K562 (cell line): ENCODE measurements at regions not wholly inside any gene's neighbourhood (a gene's known extent, or its start where the extent isn't known, plus 50 kb on each side); places are given as distances from the start of the nearest gene placed in this dataset.

ENCODE experiments used
- E2F3 ChIP-seq: fragments of 250-450 bp; sonication (Bioruptor Pico); IDR thresholded peaks from 2 replicates; pipeline ENCODE4 v1.4.0; 2020; ENCODE audit warnings: mild to moderate bottlenecking
- HINFP ChIP-seq: fragments of 450-650 bp; conservative IDR thresholded peaks from 2 replicates; pipeline ENCODE4 v1.6.1; 2016; ENCODE audit warnings: missing genetic modification characterization, low read depth, mild to moderate bottlenecking, control low read depth, missing compliant biosample characterization
- MYBL2 ChIP-seq, 2 experiments: fragments of 450-650 bp in 1 of 2; sonication (generic) in 1 of 2; formaldehyde crosslinking in 1 of 2; IDR thresholded peaks; 2 replicates each; pipeline versions ENCODE4 v1.6.1 to v1.8.1; 2017 to 2022; ENCODE audit warnings: borderline replicate concordance in 1 of 2, inconsistent platforms in 1 of 2, low read depth in 1 of 2, mild to moderate bottlenecking in 1 of 2, missing genetic modification reagents in 1 of 2, moderate library complexity in 1 of 2
- NELFE ChIP-seq: IDR thresholded peaks from 2 replicates; pipeline ENCODE4 v1.6.1; 2011; ENCODE audit warnings: mild to moderate bottlenecking; ENCODE audit not compliant: insufficient read depth, insufficient read length
- SIN3A ChIP-seq, 2 experiments: fragments of 150-350 bp in 1 of 2; IDR thresholded peaks; 2 replicates each; pipeline ENCODE4 v1.6.1; 2011 to 2016; ENCODE audit warnings: borderline replicate concordance in 2 of 2, low read depth in 2 of 2, low read length in 2 of 2, mild to moderate bottlenecking in 2 of 2, moderate library complexity in 2 of 2; ENCODE audit not compliant: control insufficient read depth in 1 of 2
- SPI1 ChIP-seq: IDR thresholded peaks from 2 replicates; pipeline ENCODE4 v1.6.1; 2011; ENCODE audit warnings: low read depth, low read length, control low read depth, borderline replicate concordance
- SUPT5H ChIP-seq: fragments of 450-650 bp; IDR thresholded peaks from 2 replicates; pipeline ENCODE4 v1.6.1; 2016
- TAF9B ChIP-seq: fragments of 450-650 bp; IDR thresholded peaks from 2 replicates; pipeline ENCODE4 v1.6.1; 2018; ENCODE audit warnings: mild to moderate bottlenecking; ENCODE audit not compliant: partially characterized antibody
- TCF7L2 ChIP-seq: fragments of 150-350 bp; IDR thresholded peaks from 2 replicates; pipeline ENCODE4 v1.6.1; 2016; ENCODE audit warnings: low read depth, mild to moderate bottlenecking, low read length, moderate library complexity
- XRCC5 ChIP-seq: fragments of 200-400 bp; formaldehyde crosslinking; IDR thresholded peaks from 2 replicates; pipeline ENCODE4 v1.6.1; 2017; ENCODE audit warnings: low read depth, mild to moderate bottlenecking, low read length
- ZNF239 ChIP-seq: fragments of 250-450 bp; sonication (Bioruptor Pico); IDR thresholded peaks from 2 replicates; pipeline ENCODE4 v1.4.0; 2020; ENCODE audit warnings: mild to moderate bottlenecking
- ZNF354B ChIP-seq: fragments of 250-450 bp; sonication (Bioruptor Pico); IDR thresholded peaks from 2 replicates; pipeline ENCODE4 v1.4.0; 2020
- ZNF407 ChIP-seq: fragments of 450-650 bp; IDR thresholded peaks from 2 replicates; pipeline ENCODE4 v1.6.1; 2016; ENCODE audit warnings: low read depth
- ZNF551 ChIP-seq: fragments of 250-450 bp; sonication (Bioruptor Pico); IDR thresholded peaks from 2 replicates; pipeline ENCODE4 v1.5.0; 2021; ENCODE audit warnings: mild to moderate bottlenecking, moderate library complexity
- TF ChIP-seq, protein P1 (sequence below): sonication (generic); formaldehyde crosslinking; IDR thresholded peaks from 2 replicates; pipeline ENCODE4 v1.4.0; 2020; ENCODE audit warnings: mild to moderate bottlenecking, missing genetic modification reagents
- TF ChIP-seq, protein P2 (sequence below): fragments of 450-650 bp; formaldehyde crosslinking; IDR thresholded peaks from 2 replicates; pipeline ENCODE4 v1.4.0; 2020; ENCODE audit warnings: mild to moderate bottlenecking

DNA sequence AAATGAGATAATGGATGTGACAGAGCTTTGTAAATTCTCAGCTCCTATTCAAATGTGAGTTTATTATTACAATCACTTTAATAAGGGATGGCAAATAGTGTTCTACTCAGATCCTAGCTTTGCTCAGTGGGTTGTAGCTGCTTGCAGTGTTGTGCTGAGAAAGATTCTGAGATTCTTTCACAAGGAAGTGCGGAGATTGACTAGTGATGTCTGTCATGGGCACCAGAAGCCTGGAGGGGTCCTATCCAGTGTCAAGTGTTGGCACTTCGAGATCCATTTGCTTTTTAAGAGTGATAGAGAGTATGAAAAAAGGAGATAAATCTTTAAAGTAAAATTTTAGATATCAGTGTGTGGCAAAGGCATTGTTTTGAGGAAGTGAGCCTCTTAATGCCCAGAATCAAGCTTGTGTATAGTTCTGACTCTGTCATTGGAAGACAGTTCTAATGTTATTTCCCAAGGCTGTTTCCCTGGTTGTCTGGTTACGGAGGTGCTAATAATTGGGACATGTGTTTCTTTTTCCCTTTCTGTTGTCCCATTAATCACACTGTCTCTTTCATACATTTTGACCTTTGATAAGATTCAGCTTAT is 181.7 kb upstream of the SPRED2 start (continued):
- TF ChIP-seq ZNF407 (no peak), XRCC5 (no peak), SPI1 (peak; percentile 28; the same call in 1 of the 2 replicates), ZNF354B (CRISPR knock-in tag) (no peak), TCF7L2 (no peak), MYBL2 (IDR thresholded peaks at IDR 0.05; ENCODE audit: low read depth) (no peak), MYBL2 (CRISPR knock-in tag; IDR thresholded peaks at IDR 0.05; ENCODE audit: borderline replicate concordance) (no peak), ZNF551 (no peak), ZNF239 (CRISPR knock-in tag) (no peak), E2F3 (CRISPR knock-in tag) (no peak), TAF9B (no peak), HINFP (no peak), NELFE (no peak), SUPT5H (no peak), SIN3A (IDR thresholded peaks at IDR 0.05; ENCODE audit: borderline replicate concordance in 2 of 2, control insufficient read depth in 1 of 2, low read depth in 2 of 2, low read length in 2 of 2) (no peak)
- TF ChIP-seq, protein P1, sequence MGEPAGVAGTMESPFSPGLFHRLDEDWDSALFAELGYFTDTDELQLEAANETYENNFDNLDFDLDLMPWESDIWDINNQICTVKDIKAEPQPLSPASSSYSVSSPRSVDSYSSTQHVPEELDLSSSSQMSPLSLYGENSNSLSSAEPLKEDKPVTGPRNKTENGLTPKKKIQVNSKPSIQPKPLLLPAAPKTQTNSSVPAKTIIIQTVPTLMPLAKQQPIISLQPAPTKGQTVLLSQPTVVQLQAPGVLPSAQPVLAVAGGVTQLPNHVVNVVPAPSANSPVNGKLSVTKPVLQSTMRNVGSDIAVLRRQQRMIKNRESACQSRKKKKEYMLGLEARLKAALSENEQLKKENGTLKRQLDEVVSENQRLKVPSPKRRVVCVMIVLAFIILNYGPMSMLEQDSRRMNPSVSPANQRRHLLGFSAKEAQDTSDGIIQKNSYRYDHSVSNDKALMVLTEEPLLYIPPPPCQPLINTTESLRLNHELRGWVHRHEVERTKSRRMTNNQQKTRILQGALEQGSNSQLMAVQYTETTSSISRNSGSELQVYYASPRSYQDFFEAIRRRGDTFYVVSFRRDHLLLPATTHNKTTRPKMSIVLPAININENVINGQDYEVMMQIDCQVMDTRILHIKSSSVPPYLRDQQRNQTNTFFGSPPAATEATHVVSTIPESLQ = no peak
- TF ChIP-seq, protein P2, sequence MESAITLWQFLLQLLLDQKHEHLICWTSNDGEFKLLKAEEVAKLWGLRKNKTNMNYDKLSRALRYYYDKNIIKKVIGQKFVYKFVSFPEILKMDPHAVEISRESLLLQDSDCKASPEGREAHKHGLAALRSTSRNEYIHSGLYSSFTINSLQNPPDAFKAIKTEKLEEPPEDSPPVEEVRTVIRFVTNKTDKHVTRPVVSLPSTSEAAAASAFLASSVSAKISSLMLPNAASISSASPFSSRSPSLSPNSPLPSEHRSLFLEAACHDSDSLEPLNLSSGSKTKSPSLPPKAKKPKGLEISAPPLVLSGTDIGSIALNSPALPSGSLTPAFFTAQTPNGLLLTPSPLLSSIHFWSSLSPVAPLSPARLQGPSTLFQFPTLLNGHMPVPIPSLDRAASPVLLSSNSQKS (CRISPR knock-in tag) = no peak
